Body of pancreas (tissue), 4 donors: ENCODE measurements at regions not wholly inside any gene's neighbourhood (a gene's known extent, or its start where the extent isn't known, plus 50 kb on each side); places are given as distances from the start of the nearest gene placed in this dataset.

Experiments used
- ATAC-seq: fragments of 150-250 bp; one replicate; pipeline ENCODE4 v1.9.1; 2016
- DNase-seq, 4 donors: peaks; one replicate each; pipeline ENCODE4 v3.0.0-alpha.2; 2019
- H3K27ac ChIP-seq, 4 donors: fragments of 200-600 bp; sonication (generic); 1 replicate in 3 of 4; 2 replicates in 1 of 4; pipeline versions ENCODE4 v1.5.1 to v1.6.1; 2016 to 2019; ENCODE audit warnings: mild to moderate bottlenecking in 1 of 4, mixed read lengths in 1 of 4, moderate library complexity in 1 of 4
- H3K27me3 ChIP-seq, 2 donors: fragments of 200-600 bp; sonication (generic); one replicate each; pipeline ENCODE4 v1.6.0; 2016; ENCODE audit warnings: mild to moderate bottlenecking in 1 of 2
- H3K36me3 ChIP-seq, 2 donors: fragments of 200-600 bp; sonication (generic); replicated peaks in 1 of 2; 2 replicates each; pipeline ENCODE4 v1.5.1; 2016; ENCODE audit warnings: low read depth in 2 of 2; ENCODE audit not compliant: insufficient read depth in 1 of 2
- H3K4me1 ChIP-seq: fragments of 200-600 bp; sonication (generic); one replicate; pipeline ENCODE4 v1.6.0; 2016
- H3K4me3 ChIP-seq, 2 donors: fragments of 200-600 bp; sonication (generic); 1 replicate in 1 of 2; 2 replicates in 1 of 2; pipeline ENCODE4 v1.5.1; 2016 to 2019
- H3K9me3 ChIP-seq, 3 donors: fragments of 200-600 bp; sonication (generic); 1 replicate in 2 of 3; 2 replicates in 1 of 3; pipeline ENCODE4 v1.5.1; 2016
- POLR2A ChIP-seq, 3 donors: fragments of 450-650 bp; IDR thresholded peaks; one replicate each; pipeline ENCODE4 v1.6.1; 2016; ENCODE audit warnings: antibody characterized with exemption in 3 of 3, mild to moderate bottlenecking in 2 of 3
- WGBS, 2 donors: methylation state at CpG; one replicate each; pipeline ENCODE4 v1.1.5; 2017; 5-methylcytosine and 5-hydroxymethylcytosine counted together
- intact Hi-C: fragments of 100-400 bp; cut with DNase I; formaldehyde crosslinking; loops from one replicate; pipeline ENCODE4 v1.15.1; 2023
- TF ChIP-seq, protein P1 (sequence below), 7 experiments: fragments of 450-650 bp in 4 of 7; fragments of 200-600 bp in 3 of 7; sonication (generic) in 3 of 7; IDR thresholded peaks; one replicate each; pipeline ENCODE4 v1.5.1; 2016 to 2019; ENCODE audit warnings: antibody characterized with exemption in 7 of 7

DNA sequence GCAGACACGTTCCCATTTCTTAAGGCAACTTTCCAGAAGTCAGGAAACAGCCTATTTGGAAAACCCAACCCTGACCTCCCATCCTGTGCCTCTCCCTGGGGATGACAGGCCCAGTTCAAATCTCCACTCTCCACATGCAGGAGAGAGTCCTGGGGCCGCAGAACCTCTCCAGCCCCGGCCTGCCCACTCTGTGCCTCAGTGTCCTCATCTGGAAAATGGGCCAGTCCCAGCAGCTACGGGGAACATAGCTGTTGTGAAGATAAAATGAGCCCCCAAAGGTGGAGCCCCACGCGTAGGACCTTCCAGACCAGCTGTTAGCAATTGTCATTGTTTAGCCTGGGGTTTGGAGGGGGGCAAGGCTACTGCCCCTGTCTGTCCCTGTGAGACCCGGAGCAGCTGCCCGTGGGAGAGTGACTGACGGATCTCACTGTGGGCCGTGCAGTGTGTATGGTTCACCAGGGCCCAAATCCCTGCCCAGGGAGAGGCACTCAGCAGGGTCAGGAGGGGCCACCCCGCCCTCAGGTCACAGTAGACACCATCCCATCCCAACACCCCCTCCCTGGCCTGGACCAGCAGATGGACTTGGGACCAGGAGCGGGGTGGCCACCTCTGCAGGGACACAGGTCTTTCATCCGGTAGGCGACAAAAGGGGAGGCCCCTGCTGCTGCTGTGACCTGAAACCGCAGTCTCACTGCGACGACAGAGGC lies 145.9 kb downstream of the CTTN start:
- no peak for DNase-seq
- Histone ChIP-seq H3K27me3 (no peaks in the 10 kb centered on the region), H3K4me3 (no peak overlapping the region), H3K4me1 (no peaks in the 10 kb centered on the region), H3K36me3 (no peaks in the 10 kb centered on the region), H3K9me3 (no peaks in the 10 kb centered on the region), H3K27ac (no peak overlapping the region)
- TF ChIP-seq, protein P1, sequence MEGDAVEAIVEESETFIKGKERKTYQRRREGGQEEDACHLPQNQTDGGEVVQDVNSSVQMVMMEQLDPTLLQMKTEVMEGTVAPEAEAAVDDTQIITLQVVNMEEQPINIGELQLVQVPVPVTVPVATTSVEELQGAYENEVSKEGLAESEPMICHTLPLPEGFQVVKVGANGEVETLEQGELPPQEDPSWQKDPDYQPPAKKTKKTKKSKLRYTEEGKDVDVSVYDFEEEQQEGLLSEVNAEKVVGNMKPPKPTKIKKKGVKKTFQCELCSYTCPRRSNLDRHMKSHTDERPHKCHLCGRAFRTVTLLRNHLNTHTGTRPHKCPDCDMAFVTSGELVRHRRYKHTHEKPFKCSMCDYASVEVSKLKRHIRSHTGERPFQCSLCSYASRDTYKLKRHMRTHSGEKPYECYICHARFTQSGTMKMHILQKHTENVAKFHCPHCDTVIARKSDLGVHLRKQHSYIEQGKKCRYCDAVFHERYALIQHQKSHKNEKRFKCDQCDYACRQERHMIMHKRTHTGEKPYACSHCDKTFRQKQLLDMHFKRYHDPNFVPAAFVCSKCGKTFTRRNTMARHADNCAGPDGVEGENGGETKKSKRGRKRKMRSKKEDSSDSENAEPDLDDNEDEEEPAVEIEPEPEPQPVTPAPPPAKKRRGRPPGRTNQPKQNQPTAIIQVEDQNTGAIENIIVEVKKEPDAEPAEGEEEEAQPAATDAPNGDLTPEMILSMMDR (IDR thresholded peaks at IDR 0.05): no peak
- TF ChIP-seq POLR2A (IDR thresholded peaks at IDR 0.05): no peak
- intact Hi-C loops: no loop called here
- WGBS, 2 donors: 79 to 91% methylated on average over 5 to 14 of the region's 17 CpGs
- ATAC-seq: no peak

DNA sequence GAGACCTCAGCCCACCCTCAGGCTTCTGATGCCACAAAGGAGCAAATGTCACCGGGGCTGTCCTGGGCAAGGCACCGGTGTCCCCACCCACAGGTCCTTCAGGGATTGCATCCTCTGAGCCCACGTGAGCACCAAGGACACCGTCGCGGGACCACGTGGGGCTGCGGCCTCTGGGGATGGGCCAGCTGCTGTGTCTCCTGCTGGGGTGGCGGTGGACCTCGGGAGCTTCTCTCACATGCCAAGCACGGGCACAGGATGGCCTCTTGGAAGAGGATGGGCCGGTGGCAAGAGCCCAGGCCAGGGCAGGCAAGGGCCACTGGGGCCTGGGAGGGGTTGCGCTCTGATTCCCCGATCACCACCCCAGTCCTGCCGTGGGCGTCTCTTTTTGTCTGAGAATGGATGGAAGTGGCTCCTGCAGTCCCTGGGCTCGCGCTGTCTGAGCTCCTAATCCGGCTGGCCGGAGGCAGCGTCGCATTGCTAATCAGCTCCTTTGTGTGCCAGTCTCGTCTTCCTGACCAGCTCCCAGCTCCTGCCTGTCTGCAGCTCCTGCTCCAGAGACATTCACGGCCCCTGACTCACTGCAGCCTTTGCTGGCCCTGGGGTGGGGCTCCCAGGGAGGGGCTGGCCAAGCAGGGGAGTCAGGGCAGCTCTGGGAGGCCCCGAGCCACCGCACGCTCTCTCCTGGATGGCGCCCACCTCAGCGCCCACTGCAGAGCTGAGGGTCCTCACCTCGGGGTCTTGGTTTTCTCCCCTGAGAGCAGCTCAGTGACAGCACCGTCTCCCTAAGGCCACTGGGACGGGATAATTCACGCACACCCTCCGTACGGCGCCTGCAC lies 146.7 kb downstream of the CTTN start:
- H3K27ac ChIP-seq: no peak overlapping the region
- no peak overlapping the region for H3K4me3 ChIP-seq
- H3K9me3 ChIP-seq: no peaks in the 10 kb centered on the region
- intact Hi-C loops: no loop called here
- H3K36me3 ChIP-seq: no peaks in the 10 kb centered on the region
- ATAC-seq (no peak), DNase-seq (no peak)
- no peaks in the 10 kb centered on the region for H3K27me3 ChIP-seq
- TF ChIP-seq, protein P1 (IDR thresholded peaks at IDR 0.05): no peak
- TF ChIP-seq POLR2A (IDR thresholded peaks at IDR 0.05): no peak
- no peaks in the 10 kb centered on the region for H3K4me1 ChIP-seq
- 87 to 89% methylated on average over 22 to 36 of the region's 36 CpGs for WGBS, 2 donors

DNA sequence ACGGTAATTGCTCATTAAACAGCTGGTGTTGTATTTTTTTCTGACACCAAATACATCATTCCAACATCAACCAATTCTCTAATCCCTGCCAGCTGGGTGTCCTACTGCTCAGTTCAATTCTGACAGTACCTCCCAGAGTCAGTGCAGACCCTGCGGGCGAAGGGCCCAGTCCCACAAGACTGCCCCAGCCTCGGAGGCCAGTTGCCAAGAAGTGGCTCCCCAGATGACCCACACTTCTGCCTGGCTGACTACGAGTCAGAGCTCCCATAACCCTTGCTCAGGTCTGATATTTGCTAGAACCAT lies 147.2 kb downstream of the CTTN start:
- WGBS, 2 donors: 94 to 98% methylated on average over 4 to 5 of the region's 5 CpGs
- Histone ChIP-seq H3K36me3 (no peaks in the 10 kb centered on the region), H3K4me1 (no peaks in the 10 kb centered on the region), H3K27ac (no peak overlapping the region), H3K9me3 (no peaks in the 10 kb centered on the region), H3K27me3 (no peaks in the 10 kb centered on the region), H3K4me3 (no peak overlapping the region)
- intact Hi-C loops: no loop called here
- no peak for TF ChIP-seq POLR2A (IDR thresholded peaks at IDR 0.05)
- TF ChIP-seq, protein P1 (IDR thresholded peaks at IDR 0.05): no peak
- no peak for ATAC-seq
- no peak for DNase-seq

DNA sequence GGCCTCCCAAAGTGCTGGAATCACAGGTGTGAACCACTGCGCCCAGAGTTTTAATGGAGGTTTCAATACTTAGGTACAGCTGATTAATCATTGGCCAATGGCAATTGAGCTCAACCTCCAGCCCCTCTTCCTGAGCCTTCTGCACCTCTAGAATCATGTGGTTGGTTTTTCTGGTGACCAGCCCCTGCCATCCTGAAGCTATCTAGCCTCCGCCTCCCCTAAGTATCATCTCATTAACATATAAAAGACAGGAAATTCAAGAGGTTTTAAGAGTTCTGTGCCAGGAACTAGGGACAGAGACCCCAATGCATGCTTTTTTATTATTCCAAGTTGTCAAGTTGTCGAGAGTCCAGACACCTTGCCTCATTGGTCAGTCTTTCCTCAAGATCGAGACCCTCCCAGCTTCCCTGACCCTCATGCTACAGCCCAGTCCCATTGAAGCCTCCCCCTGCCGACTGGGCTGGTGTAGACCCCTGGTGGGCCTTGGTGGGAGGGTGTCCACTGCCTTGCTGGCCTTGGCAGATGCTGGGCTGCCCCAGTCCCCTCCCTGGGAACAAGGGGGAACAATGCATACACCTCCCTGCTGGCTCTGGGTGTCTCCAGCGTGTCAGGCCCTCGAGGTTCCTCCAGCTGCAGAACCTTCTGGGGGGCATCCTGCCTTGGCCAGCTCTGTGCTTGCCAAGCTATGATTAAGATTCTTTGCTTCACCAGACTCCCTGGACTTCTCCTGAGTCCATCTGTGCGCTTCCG lies 148.0 kb downstream of the CTTN start:
- Histone ChIP-seq H3K9me3 (no peaks in the 10 kb centered on the region), H3K27me3 (no peaks in the 10 kb centered on the region), H3K4me1 (no peaks in the 10 kb centered on the region), H3K36me3 (no peaks in the 10 kb centered on the region), H3K27ac (no peak overlapping the region), H3K4me3 (no peak overlapping the region)
- ATAC-seq (no peak), DNase-seq (no peak)
- TF ChIP-seq POLR2A (IDR thresholded peaks at IDR 0.05): no peak
- TF ChIP-seq, protein P1 (IDR thresholded peaks at IDR 0.05): no peak
- WGBS, 2 donors: 80 to 84% methylated on average over 9 of the region's 9 CpGs
- intact Hi-C loops: no loop called here
